Activated T-cell treated with anti-CD3 and anti-CD28 coated beads, Interleukin-2, amount 50 U/mL, for 24 hours (primary cell): ENCODE measurements at regions not wholly inside any gene's neighbourhood (a gene's known extent, or its start where the extent isn't known, plus 50 kb on each side); places are given as distances from the start of the nearest gene placed in this dataset.
"Not testable (repeated sequence)": the region's sequence is repeated elsewhere in the genome, so short reads cannot be mapped to it uniquely, and the experiment has no call there.

ENCODE experiments used
- DNase-seq: peaks from one replicate; pipeline ENCODE4 v3.0.0-alpha.2; 2020
- H3K27ac Mint-ChIP-seq: 2 replicates; pipeline ENCODE4 v1.8.0; 2020; ENCODE audit warnings: mild to moderate bottlenecking, mixed read lengths
- H3K27me3 Mint-ChIP-seq: 2 replicates; pipeline ENCODE4 v1.8.0; 2020; ENCODE audit warnings: mixed read lengths
- H3K36me3 Mint-ChIP-seq: 2 replicates; pipeline ENCODE4 v1.8.0; 2020; ENCODE audit warnings: low read depth, mixed read lengths
- H3K4me1 Mint-ChIP-seq: 2 replicates; pipeline ENCODE4 v1.8.0; 2020; ENCODE audit warnings: low read depth, mixed read lengths
- H3K4me3 Mint-ChIP-seq: 2 replicates; pipeline ENCODE4 v1.8.0; 2020; ENCODE audit warnings: mild to moderate bottlenecking, moderate library complexity, mixed read lengths
- H3K9me3 Mint-ChIP-seq: 2 replicates; pipeline ENCODE4 v1.8.0; 2020; ENCODE audit warnings: mixed read lengths

- H3K36me3 Mint-ChIP-seq = no peaks in the 10 kb centered on the region
- peaks cover 9% of the 10 kb centered on the region for H3K9me3 Mint-ChIP-seq
- no peak overlapping the region for H3K4me3 Mint-ChIP-seq
- H3K4me1 Mint-ChIP-seq = no peaks in the 10 kb centered on the region
- no peaks in the 10 kb centered on the region for H3K27me3 Mint-ChIP-seq
- DNase-seq = no peak
- H3K27ac Mint-ChIP-seq = no peak overlapping the region
Observed at GRCh38 chr3:162892921-162893793, 1396.5 kb downstream of the OTOL1 start.

DNA sequence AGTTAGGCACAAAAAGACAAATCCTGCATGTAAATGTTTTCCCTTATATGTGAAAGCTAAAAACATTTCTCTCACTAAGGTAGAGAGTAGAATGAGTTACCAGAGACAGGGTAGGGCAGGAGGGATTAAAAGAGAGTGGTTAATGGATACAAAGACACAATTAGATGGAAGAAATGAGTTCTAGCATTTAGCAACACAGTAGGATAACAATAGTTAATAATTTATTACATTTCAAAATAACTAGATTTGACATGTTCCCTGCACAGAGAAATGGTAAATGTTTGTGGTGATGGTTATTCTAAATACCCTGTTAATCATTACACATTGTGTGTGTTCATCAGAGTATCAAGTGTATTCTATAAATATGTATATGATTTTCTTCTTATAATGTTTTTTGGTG is 1400.7 kb downstream of the OTOL1 start:
- Mint-ChIP-seq H3K27me3 (no peaks in the 10 kb centered on the region), H3K4me3 (no peak overlapping the region), H3K4me1 (no peaks in the 10 kb centered on the region), H3K27ac (no peak overlapping the region), H3K36me3 (no peaks in the 10 kb centered on the region), H3K9me3 (peaks cover 14% of the 10 kb centered on the region)
- DNase-seq = no peak

DNA sequence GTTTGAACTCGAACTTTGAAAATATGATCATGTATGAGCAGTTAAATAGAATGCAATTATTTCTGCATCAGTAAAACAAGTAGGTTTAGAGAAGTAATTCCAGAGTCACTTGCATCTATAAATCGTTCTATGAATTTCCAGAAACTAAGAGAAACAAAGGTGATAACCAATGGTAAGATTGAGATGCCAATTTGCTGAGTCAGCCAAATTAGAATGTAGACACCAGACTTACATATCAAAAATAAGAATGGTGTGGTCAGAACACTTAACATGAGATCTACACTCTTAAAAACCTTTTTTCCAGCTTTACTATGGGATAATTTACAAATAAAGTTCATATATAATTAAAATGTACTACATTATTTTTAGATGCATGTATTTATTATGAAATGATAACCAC is 1435.9 kb downstream of the OTOL1 start:
- Mint-ChIP-seq H3K9me3 (peaks cover 14% of the 10 kb centered on the region), H3K4me1 (no peaks in the 10 kb centered on the region), H3K27me3 (no peaks in the 10 kb centered on the region), H3K4me3 (no peak overlapping the region), H3K27ac (no peak overlapping the region), H3K36me3 (no peaks in the 10 kb centered on the region)
- no peak for DNase-seq

GRCh38 chr3:162933656-162934055 is 1437.0 kb downstream of the OTOL1 start:
- no peaks in the 10 kb centered on the region for H3K4me1 Mint-ChIP-seq
- H3K36me3 Mint-ChIP-seq = no peaks in the 10 kb centered on the region
- DNase-seq = no peak
- no peaks in the 10 kb centered on the region for H3K27me3 Mint-ChIP-seq
- H3K4me3 Mint-ChIP-seq = no peak overlapping the region
- H3K27ac Mint-ChIP-seq = no peak overlapping the region
- H3K9me3 Mint-ChIP-seq = peaks cover 11% of the 10 kb centered on the region

GRCh38 chr3:162936706-162937105 is 1440.1 kb downstream of the OTOL1 start:
- Mint-ChIP-seq H3K27ac (no peak overlapping the region), H3K9me3 (peaks cover 13% of the 10 kb centered on the region), H3K4me1 (no peaks in the 10 kb centered on the region), H3K36me3 (no peaks in the 10 kb centered on the region), H3K27me3 (no peaks in the 10 kb centered on the region), H3K4me3 (no peak overlapping the region)
- DNase-seq = no peak

- H3K4me1 Mint-ChIP-seq = no peaks in the 10 kb centered on the region
- H3K27me3 Mint-ChIP-seq = no peaks in the 10 kb centered on the region
- H3K4me3 Mint-ChIP-seq = no peak overlapping the region
- DNase-seq = no peak
- H3K9me3 Mint-ChIP-seq = peaks cover 17% of the 10 kb centered on the region
- no peak overlapping the region for H3K27ac Mint-ChIP-seq
- H3K36me3 Mint-ChIP-seq = no peaks in the 10 kb centered on the region
Observed at GRCh38 chr3:162938083-162938482, 1441.5 kb downstream of the OTOL1 start.

- Mint-ChIP-seq H3K4me3 (no peak overlapping the region), H3K27ac (no peak overlapping the region), H3K27me3 (no peaks in the 10 kb centered on the region), H3K4me1 (no peaks in the 10 kb centered on the region), H3K9me3 (peaks cover 23% of the 10 kb centered on the region), H3K36me3 (no peaks in the 10 kb centered on the region)
- DNase-seq = no peak
Observed at GRCh38 chr3:162945626-162946025, 1449.0 kb downstream of the OTOL1 start.

- Mint-ChIP-seq H3K4me1 (no peaks in the 10 kb centered on the region), H3K27ac (no peak overlapping the region), H3K4me3 (no peak overlapping the region), H3K36me3 (no peaks in the 10 kb centered on the region), H3K9me3 (peaks cover 11% of the 10 kb centered on the region), H3K27me3 (no peaks in the 10 kb centered on the region)
- DNase-seq = no peak
Observed at GRCh38 chr3:162956711-162957110, 1460.1 kb downstream of the OTOL1 start.

DNA sequence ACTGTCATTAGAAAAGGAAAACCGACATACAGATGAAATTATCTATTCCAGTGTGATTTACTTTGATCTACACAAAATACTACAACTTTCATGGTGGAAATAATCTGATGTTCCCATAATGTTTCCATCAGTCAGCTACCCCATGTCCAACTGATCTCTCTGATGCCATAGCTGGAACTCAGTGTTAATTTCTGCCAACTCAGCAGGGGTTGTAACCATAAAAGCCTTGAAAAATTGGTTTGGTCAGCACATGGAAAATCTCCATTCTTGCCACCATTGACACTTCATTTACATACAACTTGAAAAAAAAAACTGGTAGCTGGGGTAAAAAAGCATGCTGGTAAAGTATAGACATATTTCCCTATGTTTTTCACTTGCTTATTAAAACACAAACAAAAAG is 1463.7 kb downstream of the OTOL1 start:
- H3K36me3 Mint-ChIP-seq = no peaks in the 10 kb centered on the region
- H3K4me3 Mint-ChIP-seq = no peak overlapping the region
- peaks cover 14% of the 10 kb centered on the region for H3K9me3 Mint-ChIP-seq
- no peaks in the 10 kb centered on the region for H3K4me1 Mint-ChIP-seq
- H3K27me3 Mint-ChIP-seq = no peaks in the 10 kb centered on the region
- no peak for DNase-seq
- no peak overlapping the region for H3K27ac Mint-ChIP-seq

- Mint-ChIP-seq H3K9me3 (peaks cover 4% of the 10 kb centered on the region), H3K27me3 (no peaks in the 10 kb centered on the region), H3K4me3 (no peak overlapping the region), H3K36me3 (no peaks in the 10 kb centered on the region), H3K27ac (no peak overlapping the region), H3K4me1 (no peaks in the 10 kb centered on the region)
- no peak for DNase-seq
Observed at GRCh38 chr3:162970292-162970691, 1473.7 kb downstream of the OTOL1 start.

DNA sequence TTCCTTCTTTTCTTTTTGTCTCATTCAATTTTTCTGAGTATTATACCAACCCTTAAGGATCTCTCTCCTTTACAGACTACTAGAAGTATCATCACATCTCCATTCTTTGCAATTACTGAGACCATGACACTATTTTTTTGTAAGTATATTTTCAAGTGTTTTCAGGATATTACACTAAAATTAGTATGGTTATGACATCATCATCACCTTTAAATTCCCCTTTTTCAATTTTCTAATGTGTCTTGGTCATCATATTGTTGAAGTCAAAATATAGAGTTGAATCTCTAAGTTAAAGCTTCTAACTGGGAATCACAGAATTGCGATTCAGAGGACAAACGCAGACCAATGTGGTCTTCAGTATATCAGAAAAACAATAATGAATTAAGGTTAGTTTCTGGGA is 1475.1 kb downstream of the OTOL1 start:
- no peaks in the 10 kb centered on the region for H3K36me3 Mint-ChIP-seq
- peaks cover 7% of the 10 kb centered on the region for H3K9me3 Mint-ChIP-seq
- H3K4me1 Mint-ChIP-seq = no peaks in the 10 kb centered on the region
- no peak overlapping the region for H3K4me3 Mint-ChIP-seq
- DNase-seq = no peak
- no peak overlapping the region for H3K27ac Mint-ChIP-seq
- H3K27me3 Mint-ChIP-seq = no peaks in the 10 kb centered on the region

DNA sequence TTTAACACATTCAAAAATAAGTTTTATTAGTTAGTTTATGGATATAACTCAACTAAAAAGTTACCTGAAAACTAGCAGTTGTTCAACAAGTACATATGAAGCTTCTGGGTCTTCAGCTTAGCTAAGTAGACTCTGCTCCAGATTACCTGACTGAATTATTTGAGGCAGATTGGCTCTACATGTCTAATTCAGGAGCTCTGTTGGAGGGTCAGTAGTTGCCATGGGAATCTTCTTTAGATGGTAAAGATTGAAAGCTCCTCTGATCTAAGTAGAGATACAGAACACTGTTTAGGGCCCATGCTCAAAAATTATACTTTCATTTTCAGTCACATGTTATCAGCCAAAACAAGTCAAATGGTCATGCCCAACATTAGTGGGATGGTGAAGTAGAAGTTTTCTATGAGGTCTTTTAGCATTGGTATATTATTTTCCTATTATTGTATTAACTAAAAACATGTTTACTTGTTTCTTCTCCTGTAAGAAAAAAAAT is 1476.9 kb downstream of the OTOL1 start:
- Mint-ChIP-seq H3K36me3 (no peaks in the 10 kb centered on the region), H3K27me3 (no peaks in the 10 kb centered on the region), H3K27ac (no peak overlapping the region), H3K4me1 (no peaks in the 10 kb centered on the region), H3K4me3 (no peak overlapping the region), H3K9me3 (peaks cover 4% of the 10 kb centered on the region)
- no peak for DNase-seq

DNA sequence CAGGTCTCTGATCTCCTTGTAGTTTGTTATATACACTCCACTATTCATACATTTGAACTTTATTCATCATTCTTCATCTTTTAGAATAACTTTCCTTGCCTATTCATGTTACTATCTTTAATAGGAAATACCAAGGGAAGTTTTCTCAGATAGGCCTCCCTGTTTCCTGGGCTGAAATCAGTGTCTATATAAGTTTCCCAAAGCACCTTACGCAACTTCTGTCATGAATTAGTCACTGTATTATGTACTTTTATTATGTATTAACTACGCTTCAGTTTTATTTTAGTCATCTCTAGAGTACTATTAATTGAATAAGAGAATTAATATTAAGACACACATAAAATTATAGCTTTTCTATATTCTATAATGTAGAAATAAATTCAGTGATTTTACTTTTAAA is 1481.5 kb downstream of the OTOL1 start:
- no peak overlapping the region for H3K27ac Mint-ChIP-seq
- no peak for DNase-seq
- H3K27me3 Mint-ChIP-seq = no peaks in the 10 kb centered on the region
- no peak overlapping the region for H3K4me3 Mint-ChIP-seq
- H3K4me1 Mint-ChIP-seq = no peaks in the 10 kb centered on the region
- no peaks in the 10 kb centered on the region for H3K36me3 Mint-ChIP-seq
- peaks cover 8% of the 10 kb centered on the region for H3K9me3 Mint-ChIP-seq

- no peak for DNase-seq
- Mint-ChIP-seq H3K9me3 (peaks cover 22% of the 10 kb centered on the region), H3K27ac (no peak overlapping the region), H3K27me3 (no peaks in the 10 kb centered on the region), H3K36me3 (no peaks in the 10 kb centered on the region), H3K4me3 (no peak overlapping the region), H3K4me1 (no peaks in the 10 kb centered on the region)
Observed at GRCh38 chr3:162984746-162985145, 1488.1 kb downstream of the OTOL1 start.

- H3K27me3 Mint-ChIP-seq, H3K4me1 Mint-ChIP-seq, H3K4me3 Mint-ChIP-seq, H3K27ac Mint-ChIP-seq, H3K36me3 Mint-ChIP-seq, DNase-seq: not testable (repeated sequence)
- peaks cover 20% of the 10 kb centered on the region for H3K9me3 Mint-ChIP-seq
Observed at GRCh38 chr3:162987085-162987794, 1490.6 kb downstream of the OTOL1 start.
